ENCODE measurements at regions not wholly inside any gene's neighbourhood (a gene's known extent, or its start where the extent isn't known, plus 50 kb on each side); places are given as distances from the start of the nearest gene placed in this dataset.
"Not testable (repeated sequence)": the region's sequence is repeated elsewhere in the genome, so short reads cannot be mapped to it uniquely, and the experiment has no call there.

- not testable (repeated sequence) for TF ChIP-seq CTCF (conservative IDR thresholded peaks at IDR 0.05; ENCODE audit: low read length); EZH2phosphoT487 (IDR thresholded peaks at IDR 0.05; ENCODE audit: borderline replicate concordance)
Observed at GRCh38 chr3:125886006-125886405, 83.0 kb upstream of the ROPN1B start.

Measured in Loucy (cell line).